A549 (cell line): ENCODE measurements at regions not wholly inside any gene's neighbourhood (a gene's known extent, or its start where the extent isn't known, plus 50 kb on each side); places are given as distances from the start of the nearest gene placed in this dataset.

Source experiments
- ATAC-seq, 2 experiments: fragments of 200-7000 bp in 1 of 2; fragments of >200 bp in 1 of 2; cut with Nextera tagmentation in 1 of 2; cut with Tn5 transposase in 1 of 2; 3 replicates each; pipeline versions ENCODE4 v1.8.0 to v1.9.1; 2018 to 2020; ENCODE audit warnings: mild to moderate bottlenecking in 1 of 2, moderate library complexity in 1 of 2
- CTCF ChIA-PET: fragments of 300-600 bp; sonication (Branson Sonifier 250); formaldehyde crosslinking; extraction: SDS; loops from one replicate; lab custom pipeline; 2021; ENCODE audit warnings: antibody characterized with exemption, inconsistent platforms; lab: Yijun Ruan, JAX
- POLR2A ChIA-PET: fragments of 350-600 bp; formaldehyde crosslinking; extraction: SDS; loops from one replicate; lab custom pipeline; 2021; ENCODE audit warnings: antibody characterized with exemption, inconsistent platforms; lab: Yijun Ruan, JAX
- DNase-seq, 2 experiments: peaks; one replicate each; pipeline versions ENCODE4 v3.0.0 to v3.0.0-alpha.2; 2011 to 2016; ENCODE audit warnings: low read depth in 1 of 2, low spot score in 1 of 2
- FAIRE-seq: peaks from 2 replicates; lab custom pipeline; 2011; peaks lifted over from hg19 to GRCh38; lab: Jason Lieb, UNC
- H3K27ac ChIP-seq, 2 experiments: fragments of >200 bp; sonication (Bioruptor Twin); formaldehyde crosslinking; 3 replicates each; pipeline ENCODE4 v1.5.1; 2016 to 2017
- H3K4me1 ChIP-seq: fragments of >200 bp; sonication (Bioruptor Twin); formaldehyde crosslinking; 3 replicates; pipeline ENCODE4 v1.6.1; 2016
- H3K4me2 ChIP-seq: fragments of >200 bp; sonication (Bioruptor Twin); formaldehyde crosslinking; 3 replicates; pipeline ENCODE4 v1.6.1; 2016
- H3K4me3 ChIP-seq: fragments of >200 bp; sonication (Bioruptor Twin); formaldehyde crosslinking; 3 replicates; pipeline ENCODE4 v1.5.1; 2016
- H3K9me3 ChIP-seq: fragments of >200 bp; sonication (Bioruptor Twin); formaldehyde crosslinking; 3 replicates; pipeline ENCODE4 v1.6.1; 2016
- BCL3 ChIP-seq: fragments of >200 bp; sonication (Bioruptor Twin); formaldehyde crosslinking; IDR thresholded peaks from 3 replicates; pipeline ENCODE4 v1.6.1; 2016
- CEBPB ChIP-seq, 2 experiments: fragments of >200 bp in 1 of 2; sonication (Bioruptor Twin) in 1 of 2; formaldehyde crosslinking in 1 of 2; IDR thresholded peaks; 2 replicates each; pipeline ENCODE4 v1.6.1; 2012 to 2016
- EHMT2 ChIP-seq: fragments of 200-600 bp; sonication (generic); IDR thresholded peaks from 2 replicates; pipeline ENCODE4 v1.6.1; 2016; ENCODE audit warnings: antibody characterized with exemption, low read depth, mild to moderate bottlenecking, moderate library complexity
- ELK1 ChIP-seq: fragments of 150-350 bp; IDR thresholded peaks from 2 replicates; pipeline ENCODE4 v1.6.1; 2014; ENCODE audit warnings: low read depth, mild to moderate bottlenecking, low read length
- HEYL ChIP-seq: fragments of 250-450 bp; sonication (Bioruptor Pico); IDR thresholded peaks from 2 replicates; pipeline ENCODE4 v1.8.0; 2021; ENCODE audit warnings: mild to moderate bottlenecking, moderate library complexity
- JUN ChIP-seq, 2 experiments: fragments of >200 bp; sonication (Bioruptor Twin); formaldehyde crosslinking; IDR thresholded peaks; 2 replicates in 1 of 2; 3 replicates in 1 of 2; pipeline ENCODE4 v1.6.1; 2016 to 2017
- MAFK ChIP-seq: fragments of 450-650 bp; IDR thresholded peaks from 2 replicates; pipeline ENCODE4 v1.6.1; 2014; ENCODE audit not compliant: partially characterized antibody
- MAZ ChIP-seq: fragments of 150-350 bp; IDR thresholded peaks from 2 replicates; pipeline ENCODE4 v1.6.1; 2014; ENCODE audit warnings: antibody characterized with exemption, low read depth, low read length, borderline replicate concordance
- MYC ChIP-seq: IDR thresholded peaks from 2 replicates; pipeline ENCODE4 v1.6.1; 2012; ENCODE audit warnings: mild to moderate bottlenecking, inconsistent platforms, low read length, improper control_type of control experiment, borderline replicate concordance
- ZNF302 ChIP-seq: fragments of 250-450 bp; sonication (Bioruptor Pico); IDR thresholded peaks from 2 replicates; pipeline ENCODE4 v1.9.0; 2021; ENCODE audit warnings: inconsistent platforms, mild to moderate bottlenecking, moderate library complexity
- ZSCAN20 ChIP-seq: fragments of 250-450 bp; sonication (Bioruptor Pico); IDR thresholded peaks from 2 replicates; pipeline ENCODE4 v1.8.0; 2022; ENCODE audit warnings: mild to moderate bottlenecking, moderate library complexity
- WGBS: methylation state at CpG from one replicate; pipeline ENCODE4 v1.1.6; 2017; ENCODE audit errors: missing lambda C conversion rate; 5-methylcytosine and 5-hydroxymethylcytosine counted together
- TF ChIP-seq, protein P1 (sequence below): IDR thresholded peaks from 2 replicates; pipeline ENCODE4 v1.6.1; 2012
- TF ChIP-seq, protein P2 (sequence below): fragments of 250-450 bp; sonication (Bioruptor Pico); IDR thresholded peaks from 2 replicates; pipeline ENCODE4 v1.5.0; 2020; ENCODE audit warnings: low read depth, mild to moderate bottlenecking, moderate library complexity
- TF ChIP-seq, protein P3 (sequence below): fragments of 250-450 bp; sonication (Bioruptor Pico); IDR thresholded peaks from 2 replicates; pipeline ENCODE4 v1.5.0; 2021; ENCODE audit warnings: mild to moderate bottlenecking, moderate library complexity, borderline replicate concordance

DNA sequence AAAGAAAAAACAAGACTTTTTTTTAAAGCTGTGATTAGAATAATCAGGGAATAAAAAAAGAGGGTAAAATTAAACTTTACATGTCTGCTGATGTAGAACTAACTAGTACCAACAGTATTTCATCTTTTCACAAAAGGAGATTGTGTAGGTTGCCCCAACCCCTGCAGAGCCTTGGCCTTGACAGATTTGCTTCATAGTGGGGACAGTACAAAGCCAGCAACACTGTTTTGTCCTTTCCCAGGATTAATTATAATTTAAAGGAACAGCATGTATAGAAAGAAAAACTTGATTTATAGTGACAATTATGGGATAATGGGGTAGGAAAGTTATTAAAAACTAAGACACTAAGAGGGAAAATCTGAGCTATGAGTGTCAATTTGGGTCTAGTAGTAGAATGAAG, 604.0 kb downstream of the GALC start:
- ChIA-PET CTCF (no interaction called here), POLR2A (no interaction called here)
- no peak for ATAC-seq
- H3K27ac ChIP-seq, result no peak overlapping the region
- H3K4me2 ChIP-seq, result no peak overlapping the region
- no peaks in the 10 kb centered on the region; the same call in 2 of the 3 replicates for H3K9me3 ChIP-seq
- FAIRE-seq, result no peak
- TF ChIP-seq BCL3, result no peak
- no peak for TF ChIP-seq MAFK
- TF ChIP-seq ELK1, result no peak
- no peak for TF ChIP-seq HEYL (CRISPR knock-in tag)
- TF ChIP-seq, protein P1, sequence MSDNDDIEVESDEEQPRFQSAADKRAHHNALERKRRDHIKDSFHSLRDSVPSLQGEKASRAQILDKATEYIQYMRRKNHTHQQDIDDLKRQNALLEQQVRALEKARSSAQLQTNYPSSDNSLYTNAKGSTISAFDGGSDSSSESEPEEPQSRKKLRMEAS, result no peak
- TF ChIP-seq, protein P2, sequence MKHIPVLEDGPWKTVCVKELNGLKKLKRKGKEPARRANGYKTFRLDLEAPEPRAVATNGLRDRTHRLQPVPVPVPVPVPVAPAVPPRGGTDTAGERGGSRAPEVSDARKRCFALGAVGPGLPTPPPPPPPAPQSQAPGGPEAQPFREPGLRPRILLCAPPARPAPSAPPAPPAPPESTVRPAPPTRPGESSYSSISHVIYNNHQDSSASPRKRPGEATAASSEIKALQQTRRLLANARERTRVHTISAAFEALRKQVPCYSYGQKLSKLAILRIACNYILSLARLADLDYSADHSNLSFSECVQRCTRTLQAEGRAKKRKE (CRISPR knock-in tag), result no peak
- TF ChIP-seq ZNF302 (CRISPR knock-in tag), result no peak
- TF ChIP-seq MYC, result no peak
- TF ChIP-seq CEBPB (IDR thresholded peaks at IDR 0.05), result no peak
- no peak for TF ChIP-seq ZSCAN20 (CRISPR knock-in tag)
- no peaks in the 10 kb centered on the region for H3K4me1 ChIP-seq
- H3K4me3 ChIP-seq, result no peak overlapping the region
- no peak for DNase-seq

DNA sequence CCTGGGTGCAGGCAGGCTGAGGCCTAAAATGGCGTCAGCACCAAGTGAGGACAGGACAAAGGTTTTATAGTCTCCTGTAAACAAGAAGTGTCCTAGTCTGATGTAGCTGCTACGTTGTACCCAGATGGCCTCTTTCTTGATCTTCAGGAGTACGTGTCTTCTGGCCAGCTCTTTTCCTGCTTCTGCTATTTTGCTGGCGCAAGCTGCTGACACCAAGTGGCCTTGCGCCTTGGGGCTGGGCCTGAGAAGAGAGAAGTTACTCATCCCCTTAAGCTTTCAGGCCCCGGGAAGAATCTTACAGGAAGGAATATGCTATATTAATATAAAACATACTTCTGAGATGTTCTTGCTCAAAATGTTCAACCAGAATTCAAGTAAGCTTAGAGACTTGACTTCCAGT, 605.2 kb downstream of the GALC start:
- WGBS, result 14% methylated on average over 6 of the region's 6 CpGs

GRCh38 chr14:87386524-87386923, 606.5 kb downstream of the GALC start:
- CTCF ChIA-PET, result no interaction called here
- H3K27ac ChIP-seq, result no peak overlapping the region
- H3K4me2 ChIP-seq, result no peak overlapping the region
- no peak for FAIRE-seq
- no peak for ATAC-seq
- H3K4me3 ChIP-seq, result no peak overlapping the region
- POLR2A ChIA-PET, result no interaction called here
- DNase-seq, result no peak
- H3K9me3 ChIP-seq, result peaks cover 3% of the 10 kb centered on the region; the same call in 1 of the 3 replicates
- H3K4me1 ChIP-seq, result no peaks in the 10 kb centered on the region
- TF ChIP-seq, protein P1, result no peak
- no peak for TF ChIP-seq MAFK
- TF ChIP-seq MAZ, result no peak
- no peak for TF ChIP-seq JUN (IDR thresholded peaks at IDR 0.05)

More for the DNA sequence above, 605.2 kb downstream of the GALC start:
- POLR2A ChIA-PET, result no interaction called here
- ATAC-seq (no peak), FAIRE-seq (no peak), DNase-seq (no peak)
- Histone ChIP-seq H3K4me3 (no peak overlapping the region), H3K4me1 (no peaks in the 10 kb centered on the region), H3K4me2 (no peak overlapping the region), H3K27ac (no peak overlapping the region), H3K9me3 (no peaks in the 10 kb centered on the region)
- CTCF ChIA-PET, result no interaction called here
- TF ChIP-seq, protein P3, sequence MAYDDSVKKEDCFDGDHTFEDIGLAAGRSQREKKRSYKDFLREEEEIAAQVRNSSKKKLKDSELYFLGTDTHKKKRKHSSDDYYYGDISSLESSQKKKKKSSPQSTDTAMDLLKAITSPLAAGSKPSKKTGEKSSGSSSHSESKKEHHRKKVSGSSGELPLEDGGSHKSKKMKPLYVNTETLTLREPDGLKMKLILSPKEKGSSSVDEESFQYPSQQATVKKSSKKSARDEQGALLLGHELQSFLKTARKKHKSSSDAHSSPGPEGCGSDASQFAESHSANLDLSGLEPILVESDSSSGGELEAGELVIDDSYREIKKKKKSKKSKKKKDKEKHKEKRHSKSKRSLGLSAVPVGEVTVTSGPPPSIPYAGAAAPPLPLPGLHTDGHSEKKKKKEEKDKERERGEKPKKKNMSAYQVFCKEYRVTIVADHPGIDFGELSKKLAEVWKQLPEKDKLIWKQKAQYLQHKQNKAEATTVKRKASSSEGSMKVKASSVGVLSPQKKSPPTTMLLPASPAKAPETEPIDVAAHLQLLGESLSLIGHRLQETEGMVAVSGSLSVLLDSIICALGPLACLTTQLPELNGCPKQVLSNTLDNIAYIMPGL (CRISPR knock-in tag), result no peak
- TF ChIP-seq ELK1 (no peak), EHMT2 (no peak)
